HepG2 (cell line): ENCODE measurements at regions not wholly inside any gene's neighbourhood (a gene's known extent, or its start where the extent isn't known, plus 50 kb on each side); places are given as distances from the start of the nearest gene placed in this dataset.

Experiments
- CEBPG ChIP-seq: IDR thresholded peaks from 2 replicates; pipeline ENCODE4 v1.6.1; 2016
- FOXJ3 ChIP-seq: sonication (generic); formaldehyde crosslinking; IDR thresholded peaks from 2 replicates; pipeline ENCODE4 v1.4.0; 2020; ENCODE audit warnings: missing genetic modification reagents, mild to moderate bottlenecking, borderline replicate concordance
- HNRNPUL1 ChIP-seq: fragments of 200-400 bp; formaldehyde crosslinking; IDR thresholded peaks from 2 replicates; pipeline ENCODE4 v1.6.1; 2017; ENCODE audit warnings: low read depth, mild to moderate bottlenecking, low read length, moderate library complexity
- POLR2A ChIP-seq, 2 experiments: IDR thresholded peaks; 2 replicates each; pipeline ENCODE4 v1.6.1; 2011; ENCODE audit warnings: low read depth in 2 of 2, low read length in 2 of 2, mild to moderate bottlenecking in 1 of 2, moderate library complexity in 1 of 2; ENCODE audit not compliant: insufficient read depth in 1 of 2
- SP1 ChIP-seq, 2 experiments: fragments of 450-650 bp in 1 of 2; sonication (generic) in 1 of 2; formaldehyde crosslinking in 1 of 2; IDR thresholded peaks; 2 replicates each; pipeline versions ENCODE4 v1.4.0 to v1.6.1; 2016 to 2020; ENCODE audit warnings: missing genetic modification reagents in 1 of 2

DNA sequence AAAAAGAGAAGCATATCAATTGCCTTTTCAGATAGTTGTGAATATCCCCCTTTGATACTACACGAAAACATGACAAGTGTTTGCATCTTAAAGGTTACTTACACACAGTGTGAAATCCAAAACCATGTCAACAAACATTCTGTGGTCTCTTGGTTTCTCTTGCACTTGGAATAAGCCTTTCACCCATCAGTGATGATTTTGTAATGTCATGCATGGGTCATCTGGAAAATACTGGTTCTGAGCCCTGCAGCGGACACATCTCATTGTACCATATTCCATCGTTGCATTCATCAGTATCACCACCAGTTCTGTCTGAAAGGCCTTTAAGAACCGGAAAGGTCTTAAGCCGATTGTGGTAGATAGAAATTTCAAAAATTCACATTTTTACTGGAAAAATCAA lies 65.4 kb upstream of the SOX1 start:
- no peak for TF ChIP-seq HNRNPUL1
- TF ChIP-seq FOXJ3 (CRISPR knock-in tag): no peak
- no peak for TF ChIP-seq POLR2A (IDR thresholded peaks at IDR 0.05; ENCODE audit: insufficient read depth in 1 of 2, low read depth in 2 of 2, low read length in 2 of 2)
- no peak for TF ChIP-seq SP1 (IDR thresholded peaks at IDR 0.05)
- no peak for TF ChIP-seq SP1 (CRISPR knock-in tag; IDR thresholded peaks at IDR 0.05)
- TF ChIP-seq CEBPG (CRISPR knock-in tag): no peak
